ENCODE measurements at regions not wholly inside any gene's neighbourhood (a gene's known extent, or its start where the extent isn't known, plus 50 kb on each side); places are given as distances from the start of the nearest gene placed in this dataset.

DNA sequence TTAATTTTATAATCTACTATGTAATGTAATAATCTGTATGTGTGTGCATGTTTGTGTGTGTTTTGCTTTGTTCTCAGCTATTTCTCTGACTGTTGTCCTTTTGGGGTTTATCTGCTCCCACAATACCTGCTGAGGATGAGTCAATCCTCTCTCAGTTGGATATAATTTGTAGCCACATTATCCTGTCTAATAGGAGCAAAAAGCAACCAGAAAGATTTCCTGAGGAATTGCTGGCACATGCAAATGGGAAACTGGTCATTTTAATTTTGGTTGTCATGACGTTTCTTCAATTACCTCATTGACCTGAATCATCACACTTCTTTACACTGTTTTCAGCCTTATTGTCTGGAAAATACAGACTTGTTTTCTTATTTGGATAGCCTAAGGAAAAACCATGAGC lies 488.4 kb downstream of the KLF5 start:
- H3K18ac ChIP-seq (ENCODE audit: low read depth, low read length) = no peak overlapping the region
- no peak overlapping the region for H4K5ac ChIP-seq (ENCODE audit: low read depth, low read length)
- H3K4me3 ChIP-seq (ENCODE audit: insufficient read depth, low read depth, low read length) = no peak overlapping the region
- intact Hi-C loops (cut with micrococcal nuclease) (no loop called here), dilution Hi-C loops (cut with HindIII; ENCODE audit: low sequenced_read_pairs, unreplicated experiment) (no loop called here), in situ Hi-C loops (cut with MboI; ENCODE audit: low sequenced_read_pairs) (no loop called here)
- no CpG with 5 or more reads among the region's 1 CpG for WGBS, 2 experiments (ENCODE audit: extremely low coverage in 2 of 2, insufficient read length in 1 of 2)
- H3K4me2 ChIP-seq (ENCODE audit: low read depth, low read length) = no peak overlapping the region
- CTCF ChIA-PET = no interaction called here
- H2AK5ac ChIP-seq (ENCODE audit: low read depth, low read length) = no peak overlapping the region
- no peak for TF ChIP-seq CEBPB (IDR thresholded peaks at IDR 0.05; ENCODE audit: low read depth, low read length)
- TF ChIP-seq FOS (IDR thresholded peaks at IDR 0.05; ENCODE audit: low read depth, low read length) = no peak
- TF ChIP-seq NFE2L2 (IDR thresholded peaks at IDR 0.05; ENCODE audit: low read depth, low read length) = no peak
- TF ChIP-seq MXI1 (IDR thresholded peaks at IDR 0.05; ENCODE audit: borderline replicate concordance, low read depth, low read length) = no peak
- no peak for TF ChIP-seq RFX5 (IDR thresholded peaks at IDR 0.05; ENCODE audit: low read depth, low read length)
- TF ChIP-seq, protein P1, sequence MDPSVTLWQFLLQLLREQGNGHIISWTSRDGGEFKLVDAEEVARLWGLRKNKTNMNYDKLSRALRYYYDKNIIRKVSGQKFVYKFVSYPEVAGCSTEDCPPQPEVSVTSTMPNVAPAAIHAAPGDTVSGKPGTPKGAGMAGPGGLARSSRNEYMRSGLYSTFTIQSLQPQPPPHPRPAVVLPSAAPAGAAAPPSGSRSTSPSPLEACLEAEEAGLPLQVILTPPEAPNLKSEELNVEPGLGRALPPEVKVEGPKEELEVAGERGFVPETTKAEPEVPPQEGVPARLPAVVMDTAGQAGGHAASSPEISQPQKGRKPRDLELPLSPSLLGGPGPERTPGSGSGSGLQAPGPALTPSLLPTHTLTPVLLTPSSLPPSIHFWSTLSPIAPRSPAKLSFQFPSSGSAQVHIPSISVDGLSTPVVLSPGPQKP (IDR thresholded peaks at IDR 0.05; ENCODE audit: borderline replicate concordance, low read depth, low read length) = no peak
- no peak for TF ChIP-seq RCOR1 (IDR thresholded peaks at IDR 0.05; ENCODE audit: insufficient replicate concordance, low read length)
- TF ChIP-seq SMC3 (IDR thresholded peaks at IDR 0.05; ENCODE audit: low read depth, low read length) = no peak
- no peak overlapping the region for H2BK120ac ChIP-seq (ENCODE audit: low read depth, low read length)
- no peaks in the 10 kb centered on the region for H4K20me1 ChIP-seq (ENCODE audit: insufficient read depth, low read length)
- H2AK9ac ChIP-seq (replicated peaks; ENCODE audit: low read depth, low read length, poor library complexity) = no peak overlapping the region
- no peaks in the 10 kb centered on the region for H3K9me1 ChIP-seq (ENCODE audit: insufficient read depth, low read length)
- no peaks in the 10 kb centered on the region for H3K4me1 ChIP-seq (ENCODE audit: control insufficient read depth, insufficient read depth, low read length)
- no peak overlapping the region for H4K8ac ChIP-seq (ENCODE audit: low read depth in 2 of 2, low read length in 2 of 2)
- H3K14ac ChIP-seq (replicated peaks; ENCODE audit: low read depth, low read length) = no peak overlapping the region
- no peak overlapping the region for H2AFZ ChIP-seq (replicated peaks; ENCODE audit: low read length, poor library complexity)
- no peak overlapping the region for H3K4ac ChIP-seq (ENCODE audit: low read depth, low read length)
- H3K79me1 ChIP-seq (ENCODE audit: low read depth in 1 of 2, low read length in 2 of 2) = no peaks in the 10 kb centered on the region
- no peak for ATAC-seq (ENCODE audit: low read depth)
- no peak overlapping the region for H3K56ac ChIP-seq (ENCODE audit: extremely low read depth, insufficient read depth, low read length)
- H2BK5ac ChIP-seq (ENCODE audit: low read depth, low read length, poor library complexity, severe bottlenecking) = no peak overlapping the region
- POLR2A ChIA-PET (ENCODE audit: unreplicated experiment) = no interaction called here
- DNase-seq = no peak
- peaks cover 4% of the 10 kb centered on the region for H3K27me3 ChIP-seq (ENCODE audit: control insufficient read depth, insufficient read depth, low read length)
- no peak overlapping the region for H2BK20ac ChIP-seq (ENCODE audit: low read depth, low read length)
- no peaks in the 10 kb centered on the region for H3K9me3 ChIP-seq (ENCODE audit: control insufficient read depth, insufficient read depth, low read length)
- H3K36me3 ChIP-seq (ENCODE audit: control insufficient read depth, insufficient read depth, low read length) = no peaks in the 10 kb centered on the region
- H2BK15ac ChIP-seq (ENCODE audit: low read depth, low read length) = no peak overlapping the region
- H4K91ac ChIP-seq (ENCODE audit: insufficient read depth, low read depth, low read length) = no peak overlapping the region
- H3K23ac ChIP-seq (ENCODE audit: low read depth, low read length) = no peak overlapping the region
- BruUV-seq (replicated peaks) = no TSS peak
- H3K27ac ChIP-seq (ENCODE audit: insufficient read depth, low read length) = no peak overlapping the region
- H3K9ac ChIP-seq (ENCODE audit: low read depth, low read length) = no peak overlapping the region
